ENCODE measurements at regions not wholly inside any gene's neighbourhood (a gene's known extent, or its start where the extent isn't known, plus 50 kb on each side); places are given as distances from the start of the nearest gene placed in this dataset.

DNA sequence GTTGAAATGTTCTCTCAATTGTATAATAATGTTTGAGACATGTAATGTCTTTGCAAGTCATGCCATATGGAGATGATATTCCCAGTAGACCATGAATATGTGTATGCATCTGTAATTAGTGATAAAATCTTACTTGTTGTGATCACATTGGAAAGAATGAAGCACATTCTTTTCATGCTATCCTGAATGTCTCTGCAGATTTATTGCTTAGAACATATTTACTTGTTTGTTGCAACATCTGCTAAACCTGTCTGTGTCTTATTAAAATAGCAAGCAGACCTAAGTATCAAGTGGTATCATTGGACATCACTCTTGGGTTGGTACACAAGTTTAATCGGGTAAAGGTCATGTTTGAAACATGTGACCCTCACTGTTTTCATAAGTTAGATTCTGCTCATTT lies 265.5 kb upstream of the CD180 start:
- TF ChIP-seq EZH2phosphoT487 (IDR thresholded peaks at IDR 0.05) (no peak), EZH2 (IDR thresholded peaks at IDR 0.05) (no peak)
- TF ChIP-seq, protein P1, sequence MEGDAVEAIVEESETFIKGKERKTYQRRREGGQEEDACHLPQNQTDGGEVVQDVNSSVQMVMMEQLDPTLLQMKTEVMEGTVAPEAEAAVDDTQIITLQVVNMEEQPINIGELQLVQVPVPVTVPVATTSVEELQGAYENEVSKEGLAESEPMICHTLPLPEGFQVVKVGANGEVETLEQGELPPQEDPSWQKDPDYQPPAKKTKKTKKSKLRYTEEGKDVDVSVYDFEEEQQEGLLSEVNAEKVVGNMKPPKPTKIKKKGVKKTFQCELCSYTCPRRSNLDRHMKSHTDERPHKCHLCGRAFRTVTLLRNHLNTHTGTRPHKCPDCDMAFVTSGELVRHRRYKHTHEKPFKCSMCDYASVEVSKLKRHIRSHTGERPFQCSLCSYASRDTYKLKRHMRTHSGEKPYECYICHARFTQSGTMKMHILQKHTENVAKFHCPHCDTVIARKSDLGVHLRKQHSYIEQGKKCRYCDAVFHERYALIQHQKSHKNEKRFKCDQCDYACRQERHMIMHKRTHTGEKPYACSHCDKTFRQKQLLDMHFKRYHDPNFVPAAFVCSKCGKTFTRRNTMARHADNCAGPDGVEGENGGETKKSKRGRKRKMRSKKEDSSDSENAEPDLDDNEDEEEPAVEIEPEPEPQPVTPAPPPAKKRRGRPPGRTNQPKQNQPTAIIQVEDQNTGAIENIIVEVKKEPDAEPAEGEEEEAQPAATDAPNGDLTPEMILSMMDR (IDR thresholded peaks at IDR 0.05): no peak
- Mint-ChIP-seq H3K36me3 (no peaks in the 10 kb centered on the region), H3K9me3 (no peaks in the 10 kb centered on the region), H3K4me3 (no peak overlapping the region), H3K4me1 (no peaks in the 10 kb centered on the region), H3K27ac (no peak overlapping the region), H3K27me3 (ENCODE audit: insufficient read depth, low read depth) (no peaks in the 10 kb centered on the region)
- Histone ChIP-seq H3K9ac (no peak overlapping the region), H3K9me3 (ENCODE audit: low read depth) (no peaks in the 10 kb centered on the region), H3K4me2 (no peak overlapping the region), H3K36me3 (no peaks in the 10 kb centered on the region), H3K27ac (no peak overlapping the region), H2AFZ (replicated peaks) (no peak overlapping the region), H3F3A (ENCODE audit: low read depth) (no peaks in the 10 kb centered on the region), H3K27me3 (no peaks in the 10 kb centered on the region), H4K20me1 (ENCODE audit: low read depth) (no peaks in the 10 kb centered on the region), H3K4me3 (no peak overlapping the region), H3K4me1 (no peaks in the 10 kb centered on the region), H3K79me2 (ENCODE audit: low read depth) (no peaks in the 10 kb centered on the region)
- DNase-seq (ENCODE audit: low spot score): no peak

DNA sequence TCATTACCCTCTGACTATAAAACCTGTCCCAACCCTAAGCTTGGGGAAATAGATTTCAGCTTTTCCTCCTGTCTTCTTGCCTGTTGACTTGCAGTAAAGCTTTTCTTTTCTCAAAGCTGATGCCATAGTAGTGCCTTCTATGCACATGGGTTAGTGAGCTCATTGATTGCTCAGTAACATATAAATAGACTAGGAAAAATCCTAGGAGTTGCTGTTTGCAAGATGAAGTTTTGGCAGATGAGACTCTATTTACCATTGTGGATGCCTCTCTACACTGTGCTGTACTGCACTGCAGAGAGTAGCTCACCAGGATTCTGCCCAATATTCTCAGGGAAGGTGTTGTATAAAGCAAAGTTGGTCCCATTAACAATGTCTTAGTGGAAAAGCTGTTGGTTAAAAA lies 262.7 kb upstream of the CD180 start:
- Mint-ChIP-seq H3K27ac (no peak overlapping the region), H3K4me1 (no peaks in the 10 kb centered on the region), H3K9me3 (no peaks in the 10 kb centered on the region), H3K27me3 (ENCODE audit: insufficient read depth, low read depth) (no peaks in the 10 kb centered on the region), H3K4me3 (no peak overlapping the region), H3K36me3 (no peaks in the 10 kb centered on the region)
- H3K79me2 ChIP-seq (ENCODE audit: low read depth): no peaks in the 10 kb centered on the region
- no peak overlapping the region for H3K9ac ChIP-seq
- no peak overlapping the region for H3K27ac ChIP-seq
- no peaks in the 10 kb centered on the region for H3K4me1 ChIP-seq
- H3K4me3 ChIP-seq: no peak overlapping the region
- no peaks in the 10 kb centered on the region for H3F3A ChIP-seq (ENCODE audit: low read depth)
- no peaks in the 10 kb centered on the region for H3K27me3 ChIP-seq
- H3K4me2 ChIP-seq: no peak overlapping the region
- H4K20me1 ChIP-seq (ENCODE audit: low read depth): no peaks in the 10 kb centered on the region
- H2AFZ ChIP-seq (replicated peaks): peak overlapping the region; percentile 34
- no peak for DNase-seq (ENCODE audit: low spot score)
- no peak for TF ChIP-seq EZH2phosphoT487 (IDR thresholded peaks at IDR 0.05)
- TF ChIP-seq, protein P1 (IDR thresholded peaks at IDR 0.05): no peak
- no peak for TF ChIP-seq EZH2 (IDR thresholded peaks at IDR 0.05)
- no peaks in the 10 kb centered on the region for H3K36me3 ChIP-seq
- H3K9me3 ChIP-seq (ENCODE audit: low read depth): no peaks in the 10 kb centered on the region

DNA sequence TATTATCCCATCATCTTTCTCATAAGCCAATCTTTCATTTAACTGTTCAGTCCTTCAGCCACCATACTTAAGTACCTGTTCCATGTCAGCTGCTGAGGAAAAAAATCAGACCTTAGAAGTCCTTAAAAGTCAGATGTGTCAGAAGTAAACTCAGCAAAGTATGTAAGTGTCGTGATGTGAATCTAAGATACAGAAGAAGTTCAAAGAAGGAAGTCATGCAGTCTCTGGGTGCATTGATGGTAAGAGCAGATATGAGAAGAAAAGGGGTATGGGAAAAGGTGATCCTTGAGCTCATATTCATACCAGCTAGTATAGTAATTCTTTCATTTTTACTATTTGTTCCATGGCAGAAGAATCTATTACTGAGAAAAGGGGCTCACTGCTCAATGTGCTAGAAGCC lies 259.4 kb upstream of the CD180 start:
- Histone ChIP-seq H3K36me3 (no peaks in the 10 kb centered on the region), H2AFZ (replicated peaks) (no peak overlapping the region), H3K79me2 (ENCODE audit: low read depth) (no peaks in the 10 kb centered on the region), H3K4me3 (no peak overlapping the region), H3K27me3 (no peaks in the 10 kb centered on the region), H3K27ac (no peak overlapping the region), H3K4me2 (no peak overlapping the region), H3K9ac (no peak overlapping the region), H4K20me1 (ENCODE audit: low read depth) (no peaks in the 10 kb centered on the region), H3F3A (ENCODE audit: low read depth) (no peaks in the 10 kb centered on the region), H3K4me1 (no peaks in the 10 kb centered on the region), H3K9me3 (ENCODE audit: low read depth) (no peaks in the 10 kb centered on the region)
- Mint-ChIP-seq H3K4me1 (peaks cover 2% of the 10 kb centered on the region), H3K4me3 (no peak overlapping the region), H3K36me3 (no peaks in the 10 kb centered on the region), H3K27me3 (ENCODE audit: insufficient read depth, low read depth) (peaks cover 2% of the 10 kb centered on the region), H3K9me3 (no peaks in the 10 kb centered on the region), H3K27ac (no peak overlapping the region)
- no peak for TF ChIP-seq EZH2phosphoT487 (IDR thresholded peaks at IDR 0.05)
- no peak for TF ChIP-seq EZH2 (IDR thresholded peaks at IDR 0.05)
- TF ChIP-seq, protein P1 (IDR thresholded peaks at IDR 0.05): no peak
- DNase-seq (ENCODE audit: low spot score): no peak

All from neural progenitor cell (in vitro differentiated cells).